GM19372 (cell line): ENCODE measurements at regions not wholly inside any gene's neighbourhood (a gene's known extent, or its start where the extent isn't known, plus 50 kb on each side); places are given as distances from the start of the nearest gene placed in this dataset.

ENCODE experiments used
- ATAC-seq: cut with Tn5 transposase; IDR thresholded peaks from one replicate; pipeline ENCODE4 v1.9.1; 2021; ENCODE audit warnings: mild to moderate bottlenecking, low read depth, moderate library complexity; ENCODE audit not compliant: unreplicated experiment

- ATAC-seq, result no peak
Measured at GRCh38 chr14:43247877-43248276, 1259.2 kb downstream of the FSCB start.

- no peak for ATAC-seq
Measured at GRCh38 chr14:43244142-43244625, 1262.9 kb downstream of the FSCB start.

DNA sequence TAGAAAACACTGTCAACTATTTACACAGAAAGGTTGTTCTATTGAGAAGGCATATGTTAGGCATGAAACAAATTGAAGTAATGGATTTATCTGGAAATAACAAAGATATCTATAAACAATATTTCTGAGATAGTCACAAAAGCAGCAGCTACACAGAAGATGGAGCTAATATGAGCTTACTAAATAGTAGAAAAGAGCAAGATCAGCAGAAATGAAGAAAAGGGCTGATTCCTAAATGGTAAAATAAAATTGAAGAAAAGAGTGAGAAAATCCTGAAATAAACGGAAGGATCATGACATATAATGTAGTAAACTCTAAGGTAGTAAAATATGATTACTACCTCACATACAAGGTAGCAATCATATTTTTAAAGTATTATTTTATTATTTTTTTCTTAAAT lies 1263.9 kb downstream of the FSCB start:
- ATAC-seq, result no peak

DNA sequence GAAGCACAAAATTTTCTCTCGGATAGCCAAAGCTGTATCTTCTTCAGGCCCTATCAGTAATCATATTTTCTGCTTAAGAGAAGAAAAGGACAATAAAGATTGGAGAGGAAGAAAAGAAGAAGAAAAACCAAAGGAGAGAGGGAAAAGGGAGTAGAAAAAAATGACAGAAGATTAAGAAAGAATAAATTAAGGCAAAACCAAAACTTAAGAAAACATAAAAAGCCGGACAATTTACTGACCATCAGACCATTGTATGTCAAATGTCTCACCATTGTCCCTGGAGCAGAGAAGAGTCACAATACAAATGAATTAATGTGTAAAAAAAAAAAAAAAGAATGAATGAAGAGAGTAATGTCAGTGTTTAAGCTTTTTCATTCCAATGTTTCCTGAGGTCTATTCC lies 1274.8 kb downstream of the FSCB start:
- no peak for ATAC-seq

GRCh38 chr14:43215524-43215923 lies 1291.6 kb downstream of the FSCB start:
- ATAC-seq, result no peak

- ATAC-seq, result no peak
Measured at GRCh38 chr14:43207189-43207588, 1299.9 kb downstream of the FSCB start.

GRCh38 chr14:43204816-43205215 lies 1302.3 kb downstream of the FSCB start:
- no peak for ATAC-seq

DNA sequence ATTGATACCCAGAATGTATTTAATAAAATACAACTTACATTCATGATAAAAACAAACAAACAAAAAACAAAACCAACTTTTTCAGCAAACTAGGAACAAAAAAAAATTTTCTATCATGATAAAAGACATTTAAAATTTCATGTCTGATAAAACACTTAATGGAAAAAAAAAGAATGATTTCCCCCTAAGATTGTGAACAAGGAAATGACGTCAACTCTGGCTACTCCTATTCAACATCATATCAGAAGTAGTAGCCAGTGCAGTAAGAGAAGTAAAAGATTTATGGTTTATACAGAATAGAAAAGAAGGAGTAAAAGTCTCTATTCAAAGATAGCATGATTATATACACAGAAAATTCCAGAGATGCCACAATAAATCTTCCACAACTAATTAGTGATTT lies 1306.6 kb downstream of the FSCB start:
- no peak for ATAC-seq

DNA sequence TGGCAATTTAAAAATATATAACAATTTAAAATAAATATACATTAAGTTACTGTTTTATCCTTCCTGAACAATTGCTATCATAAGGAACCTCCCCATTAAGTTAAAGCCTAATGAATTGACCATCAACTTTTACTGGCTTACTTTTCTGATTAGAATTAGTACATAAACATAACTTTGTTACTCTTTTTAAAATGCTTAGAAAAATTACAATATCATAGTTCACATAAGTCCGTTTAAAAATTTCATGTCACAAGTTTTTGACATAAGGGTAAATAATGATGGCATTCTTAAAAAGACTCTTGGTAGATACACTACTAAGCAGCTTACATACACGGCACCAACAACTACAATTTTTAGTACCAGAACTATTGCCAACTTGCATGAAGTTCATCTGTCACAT lies 1308.6 kb downstream of the FSCB start:
- ATAC-seq, result no peak

- no peak for ATAC-seq
Measured at GRCh38 chr14:43184540-43184939, 1322.5 kb downstream of the FSCB start.

DNA sequence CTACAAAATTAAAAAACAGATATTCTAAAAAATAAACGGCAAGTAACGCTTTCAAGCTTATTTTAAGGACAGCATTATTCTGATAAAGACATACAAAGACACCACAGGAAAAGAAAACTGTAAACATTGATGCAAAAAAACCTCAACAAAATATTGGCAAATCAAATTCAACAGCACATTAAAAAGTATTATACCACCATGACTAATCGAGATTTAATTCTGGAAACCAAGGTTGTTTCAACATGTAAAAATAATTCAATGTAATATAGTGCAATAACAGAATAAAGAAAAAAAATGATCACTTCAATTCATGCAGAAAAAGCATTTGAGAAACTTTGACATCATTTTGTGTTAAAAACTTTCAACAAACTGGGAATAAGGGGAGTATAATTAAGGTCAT lies 1323.2 kb downstream of the FSCB start:
- ATAC-seq, result no peak

DNA sequence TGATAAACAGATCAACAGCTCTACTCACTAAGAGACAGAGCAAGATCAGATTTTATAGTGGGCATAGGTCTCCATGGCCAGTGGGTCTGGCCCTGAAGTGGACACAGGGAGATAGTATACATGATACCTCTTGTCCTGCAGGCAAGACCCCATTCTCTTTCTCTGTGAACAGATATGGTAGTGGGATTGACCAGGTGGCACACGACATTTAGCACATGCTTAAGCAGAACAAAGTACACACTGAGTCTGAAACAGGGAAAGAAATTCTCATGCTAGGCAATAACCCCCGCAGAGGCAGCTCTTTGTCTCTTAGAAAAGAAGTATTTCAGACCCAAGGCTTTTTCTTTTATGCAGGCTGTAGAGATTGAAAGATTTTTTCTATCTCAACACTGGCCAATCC lies 1331.2 kb downstream of the FSCB start:
- ATAC-seq, result no peak

GRCh38 chr14:43172899-43173548 lies 1334.1 kb downstream of the FSCB start:
- ATAC-seq, result no peak

DNA sequence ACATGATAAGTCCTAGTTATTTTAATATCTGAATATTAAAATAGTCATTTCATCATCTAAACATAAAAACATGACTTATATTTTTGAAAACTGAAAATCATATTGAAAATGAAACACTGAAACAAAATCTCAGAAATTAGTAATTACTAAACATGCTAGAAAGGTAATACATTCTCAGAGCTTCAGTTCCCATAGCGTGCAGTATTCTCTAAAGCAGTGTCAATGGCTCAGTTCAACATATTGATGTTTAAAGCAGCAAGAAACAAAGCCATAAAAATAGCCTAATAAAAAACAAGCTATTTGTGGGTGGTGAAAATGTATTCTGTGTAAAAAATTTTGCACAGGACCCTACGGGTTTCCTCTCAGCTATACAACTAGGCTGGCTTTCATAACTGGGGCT lies 1337.4 kb downstream of the FSCB start:
- no peak for ATAC-seq

- no peak for ATAC-seq
Measured at GRCh38 chr14:43168371-43168925, 1338.6 kb downstream of the FSCB start.

GRCh38 chr14:43166163-43166562 lies 1340.9 kb downstream of the FSCB start:
- no peak for ATAC-seq

DNA sequence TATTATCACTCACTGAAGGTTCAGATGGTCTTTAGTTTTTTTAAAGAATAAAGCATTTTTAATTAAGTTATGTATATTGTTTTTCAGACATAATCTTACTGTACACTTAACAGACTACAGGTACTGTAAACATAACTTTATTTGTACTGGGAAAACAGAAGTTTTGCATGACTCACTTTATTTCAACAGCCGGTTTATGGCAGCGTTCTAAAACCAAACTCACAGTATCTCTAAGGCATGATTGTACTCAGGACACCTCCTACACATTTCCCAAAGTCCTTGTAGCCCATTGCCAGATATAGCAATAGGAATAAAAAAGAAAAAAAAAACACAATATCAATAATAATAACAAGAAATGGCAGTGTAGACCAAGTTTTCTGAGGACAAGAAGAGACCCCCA lies 1341.4 kb downstream of the FSCB start:
- ATAC-seq, result no peak

- ATAC-seq, result no peak
Measured at GRCh38 chr14:43161477-43161876, 1345.6 kb downstream of the FSCB start.

- no peak for ATAC-seq
Measured at GRCh38 chr14:43157661-43158060, 1349.4 kb downstream of the FSCB start.

- ATAC-seq, result no peak
Measured at GRCh38 chr14:43155924-43156323, 1351.2 kb downstream of the FSCB start.

DNA sequence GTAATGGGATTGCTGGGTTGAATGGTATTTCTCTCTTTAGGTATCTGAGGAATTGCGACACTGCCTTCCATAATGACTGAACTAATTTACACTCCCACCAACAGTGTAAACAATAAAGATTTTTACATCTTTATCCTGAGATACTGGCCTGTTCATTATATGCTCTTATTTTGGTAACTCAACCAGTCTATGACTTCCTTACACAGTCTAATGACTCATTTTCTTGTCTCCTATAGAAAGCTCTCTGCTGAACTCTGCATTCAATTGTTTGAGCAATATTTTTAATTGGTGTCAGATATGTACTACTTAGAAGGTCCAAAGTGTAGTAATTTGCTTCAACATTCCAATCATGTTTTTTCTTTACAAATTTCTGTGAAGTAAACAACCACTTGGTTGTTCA lies 1351.8 kb downstream of the FSCB start:
- no peak for ATAC-seq

- ATAC-seq, result no peak
Measured at GRCh38 chr14:43147485-43147884, 1359.6 kb downstream of the FSCB start.

DNA sequence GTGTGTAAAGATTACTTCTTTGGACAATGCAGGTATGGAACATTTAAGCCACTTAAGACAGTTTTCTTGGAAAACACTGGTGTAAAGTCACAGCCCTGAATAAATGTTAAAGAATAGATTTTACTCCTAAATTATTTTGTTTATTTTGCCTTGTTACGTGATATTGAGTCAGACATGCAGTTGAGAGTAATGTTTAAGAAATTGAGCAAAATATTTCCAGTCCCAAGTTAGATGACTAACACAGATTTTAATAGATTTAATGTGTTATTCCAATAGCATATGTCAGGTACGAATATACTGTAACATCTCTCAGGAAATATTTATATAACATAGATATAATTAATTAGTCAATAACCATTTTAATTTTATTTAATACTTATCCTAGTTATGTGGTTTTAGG lies 1361.7 kb downstream of the FSCB start:
- ATAC-seq, result no peak
